ENCODE measurements at regions not wholly inside any gene's neighbourhood (a gene's known extent, or its start where the extent isn't known, plus 50 kb on each side); places are given as distances from the start of the nearest gene placed in this dataset.
"Not testable (repeated sequence)": the region's sequence is repeated elsewhere in the genome, so short reads cannot be mapped to it uniquely, and the experiment has no call there.

DNA sequence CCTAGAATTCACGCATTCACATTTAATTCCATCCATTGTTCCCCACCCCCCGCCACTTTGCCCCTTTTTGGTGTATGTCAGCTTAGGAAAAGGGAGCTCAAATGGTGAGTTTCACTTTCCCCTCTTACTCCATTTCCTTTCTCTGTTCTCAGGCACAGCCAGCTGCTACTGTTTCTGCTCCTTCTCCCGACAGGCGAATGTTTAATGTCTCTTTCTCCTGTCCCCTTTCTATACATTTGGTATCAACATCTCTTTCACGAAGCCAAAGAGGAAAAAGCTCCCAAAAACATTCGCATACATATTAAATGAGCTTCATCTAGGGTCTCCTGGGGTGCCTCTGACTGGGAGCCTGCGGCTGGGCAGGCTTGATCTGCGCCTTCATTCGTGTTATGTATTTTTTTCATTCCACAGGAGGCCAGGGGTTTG lies 124.2 kb upstream of the SATB2 start:
- DNase-seq (ENCODE audit: low spot score), result no peak
- in situ Hi-C loops (cut with HindIII; ENCODE audit: low sequenced_read_pairs), result no loop called here

- in situ Hi-C loops (cut with HindIII; ENCODE audit: low sequenced_read_pairs), result no loop called here
Observed at GRCh38 chr2:199581408-199581807, 123.7 kb upstream of the SATB2 start.

GRCh38 chr2:199575416-199575815 lies 117.7 kb upstream of the SATB2 start:
- no peak for DNase-seq (ENCODE audit: low spot score)
- in situ Hi-C loops (cut with HindIII; ENCODE audit: low sequenced_read_pairs), result no loop called here

More at GRCh38 chr2:199581408-199581807, 123.7 kb upstream of the SATB2 start:
- no peak for DNase-seq (ENCODE audit: low spot score)

- in situ Hi-C loops (cut with HindIII; ENCODE audit: low sequenced_read_pairs), result no loop called here
- DNase-seq (ENCODE audit: low spot score), result no peak
Observed at GRCh38 chr2:199572571-199572970, 114.8 kb upstream of the SATB2 start.

GRCh38 chr2:199570934-199571333 lies 113.2 kb upstream of the SATB2 start:
- in situ Hi-C loops (cut with HindIII; ENCODE audit: low sequenced_read_pairs), result no loop called here

DNA sequence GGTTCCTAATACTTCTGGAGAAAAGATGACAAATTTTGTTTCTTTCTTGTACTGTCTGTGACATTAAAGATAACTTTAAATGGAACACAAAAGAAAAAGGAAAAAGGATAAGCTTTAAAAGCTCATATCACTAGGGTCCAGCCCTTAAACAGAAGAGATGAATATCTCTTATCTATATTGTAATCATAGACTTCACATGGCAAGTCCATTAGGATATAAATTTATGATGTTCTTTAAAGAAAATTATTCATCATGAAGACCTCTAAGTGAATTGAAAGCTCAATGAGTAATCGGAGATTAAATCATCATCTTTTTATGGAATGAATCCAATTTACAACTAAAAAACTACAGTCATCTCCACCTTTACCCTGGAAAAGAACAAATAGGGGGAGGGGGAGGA lies 111.6 kb upstream of the SATB2 start:
- in situ Hi-C loops (cut with HindIII; ENCODE audit: low sequenced_read_pairs), result no loop called here
- no peak for DNase-seq (ENCODE audit: low spot score)

More at GRCh38 chr2:199570934-199571333, 113.2 kb upstream of the SATB2 start:
- DNase-seq (ENCODE audit: low spot score), result no peak

GRCh38 chr2:199558156-199558555 lies 100.4 kb upstream of the SATB2 start:
- DNase-seq (ENCODE audit: low spot score), result no peak
- in situ Hi-C loops (cut with HindIII; ENCODE audit: low sequenced_read_pairs), result no loop called here

GRCh38 chr2:199556527-199557285 lies 99.0 kb upstream of the SATB2 start:
- no peak for DNase-seq (ENCODE audit: low spot score)
- in situ Hi-C loops (cut with HindIII; ENCODE audit: low sequenced_read_pairs), result no loop called here

DNA sequence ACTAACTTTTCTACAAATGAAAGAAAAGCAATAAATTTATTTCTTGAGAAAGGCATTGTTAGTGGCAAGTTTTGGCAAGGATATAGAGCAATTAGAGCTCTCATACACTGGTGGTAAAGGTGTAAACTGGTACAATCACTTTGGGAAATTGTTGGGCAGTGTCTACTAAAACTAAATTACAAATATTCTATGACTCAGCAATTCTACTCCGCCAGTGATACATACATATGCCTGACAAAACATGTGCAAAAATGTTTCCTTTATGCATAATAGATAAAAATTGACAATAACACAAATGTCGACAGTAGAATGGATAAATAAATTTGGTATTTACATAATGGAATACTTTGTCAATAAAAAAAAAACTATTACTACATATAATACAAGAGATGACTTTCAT lies 96.3 kb upstream of the SATB2 start:
- no peak for DNase-seq (ENCODE audit: low spot score)
- in situ Hi-C loops (cut with HindIII; ENCODE audit: low sequenced_read_pairs), result no loop called here

DNA sequence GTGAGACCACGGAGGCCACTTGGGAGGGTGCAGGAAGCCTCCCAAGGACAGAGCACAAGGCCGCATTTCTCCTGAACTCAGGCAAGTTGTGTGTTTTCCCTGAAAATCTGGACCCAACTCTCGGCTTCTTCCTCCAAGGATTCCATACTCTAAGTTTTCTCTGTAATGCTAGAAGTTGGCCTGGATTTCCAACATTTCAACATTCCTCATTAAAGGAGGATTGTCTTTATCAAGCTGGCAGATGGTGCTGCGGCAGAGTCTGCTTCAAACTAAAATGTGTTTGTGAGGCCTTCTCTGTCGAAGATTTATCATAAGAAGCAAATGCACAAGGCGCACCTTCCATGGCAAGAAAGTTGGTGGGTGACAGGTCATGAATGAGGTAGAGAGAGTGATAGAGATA lies 94.4 kb upstream of the SATB2 start:
- DNase-seq (ENCODE audit: low spot score), result no peak
- in situ Hi-C loops (cut with HindIII; ENCODE audit: low sequenced_read_pairs), result no loop called here

- in situ Hi-C loops (cut with HindIII; ENCODE audit: low sequenced_read_pairs), result no loop called here
- no peak for DNase-seq (ENCODE audit: low spot score)
Observed at GRCh38 chr2:199543606-199544172, 86.0 kb upstream of the SATB2 start.

DNA sequence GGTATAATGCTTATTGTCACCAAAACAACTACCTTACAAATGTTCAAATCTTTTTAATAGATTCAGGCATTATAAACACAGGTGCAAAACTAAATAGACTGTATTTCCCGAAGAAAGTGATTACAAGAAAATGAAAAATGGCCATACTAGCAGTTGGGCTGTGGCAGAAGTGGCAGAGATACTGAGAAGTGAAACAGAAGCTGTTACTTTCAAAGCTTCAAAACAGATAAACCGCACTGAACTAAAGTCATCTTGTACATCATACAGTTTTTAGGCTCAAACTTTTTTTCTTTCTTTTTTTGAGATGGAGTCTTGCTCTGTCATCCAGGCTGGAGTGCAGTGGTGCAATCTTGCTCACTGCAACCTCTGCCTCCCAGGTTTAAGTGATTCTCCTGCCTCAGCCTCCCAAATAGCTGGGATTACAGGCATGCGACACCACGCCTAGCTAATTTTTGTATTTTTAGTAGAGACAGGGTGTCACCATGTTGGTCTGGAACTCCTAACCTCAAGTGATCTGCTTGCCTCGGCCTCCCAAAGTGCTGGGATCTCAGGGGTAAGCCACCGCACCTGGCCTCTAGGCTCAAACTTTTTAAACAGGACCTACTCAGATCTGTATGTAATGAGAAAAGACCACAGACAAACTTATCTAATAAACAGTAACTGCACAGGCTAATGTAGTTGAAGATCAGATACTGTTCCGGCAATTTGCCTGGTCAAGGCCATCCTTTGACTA lies 77.9 kb upstream of the SATB2 start:
- in situ Hi-C loops (cut with HindIII; ENCODE audit: low sequenced_read_pairs), result no loop called here
- no peak for DNase-seq (ENCODE audit: low spot score)

DNA sequence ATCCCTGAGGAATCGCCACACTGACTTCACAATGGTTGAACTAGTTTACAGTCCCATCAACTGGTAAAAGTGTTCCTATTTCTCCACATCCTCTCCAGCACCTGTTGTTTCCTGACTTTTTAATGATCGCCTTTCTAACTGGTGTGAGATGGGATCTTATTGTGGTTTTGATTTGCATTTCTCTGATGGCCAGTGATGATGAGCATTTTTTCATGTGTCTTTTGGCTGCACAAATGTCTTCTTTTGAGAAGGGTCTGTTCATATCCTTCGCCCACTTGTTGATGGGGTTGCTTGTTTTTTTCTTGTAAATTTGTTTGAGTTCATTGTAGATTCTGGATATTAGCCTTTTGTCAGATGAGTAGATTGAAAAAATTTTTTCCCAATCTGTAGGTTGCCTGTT lies 76.1 kb upstream of the SATB2 start:
- in situ Hi-C loops (cut with HindIII; ENCODE audit: low sequenced_read_pairs); DNase-seq (ENCODE audit: low spot score): not testable (repeated sequence)

- in situ Hi-C loops (cut with HindIII; ENCODE audit: low sequenced_read_pairs), result no loop called here
- no peak for DNase-seq (ENCODE audit: low spot score)
Observed at GRCh38 chr2:199527071-199527470, 69.3 kb upstream of the SATB2 start.

- no peak for DNase-seq (ENCODE audit: low spot score)
Observed at GRCh38 chr2:199524689-199525574, 67.2 kb upstream of the SATB2 start.

GRCh38 chr2:199509403-199509802 lies 51.7 kb upstream of the SATB2 start:
- DNase-seq (ENCODE audit: low spot score), result no peak
- in situ Hi-C loops (cut with HindIII; ENCODE audit: low sequenced_read_pairs), result no loop called here

More at GRCh38 chr2:199524689-199525574, 67.2 kb upstream of the SATB2 start:
- in situ Hi-C loops (cut with HindIII; ENCODE audit: low sequenced_read_pairs), result no loop called here
